HCEC 1CT (cell line): ENCODE measurements at regions not wholly inside any gene's neighbourhood (a gene's known extent, or its start where the extent isn't known, plus 50 kb on each side); places are given as distances from the start of the nearest gene placed in this dataset.
A peak's percentile ranks its signal among the peaks of the same experiment; 100 is the strongest.

Experiments used
- DNase-seq: peaks from one replicate; pipeline ENCODE4 v3.0.0-alpha.2; 2017

DNA sequence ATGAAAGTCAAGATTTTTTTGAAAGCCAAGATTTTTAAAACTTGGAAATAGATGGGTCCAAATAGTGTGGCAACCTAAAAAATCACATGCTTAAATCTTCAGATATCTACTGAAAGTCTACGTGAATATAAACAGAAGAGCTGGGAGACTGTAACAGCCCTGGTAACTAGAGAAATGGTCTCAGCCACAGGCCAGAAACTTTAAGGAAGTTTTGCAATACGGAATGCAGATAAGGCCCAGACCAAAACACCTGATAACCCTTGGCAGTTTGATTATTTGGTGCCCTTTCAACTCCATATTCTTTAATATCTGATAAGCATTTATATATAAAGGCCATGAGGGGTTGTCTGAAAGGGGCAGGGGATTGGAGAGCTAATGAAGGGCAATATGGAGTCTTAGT lies 537.3 kb upstream of the TGFBR2 start:
- DNase-seq: no peak

DNA sequence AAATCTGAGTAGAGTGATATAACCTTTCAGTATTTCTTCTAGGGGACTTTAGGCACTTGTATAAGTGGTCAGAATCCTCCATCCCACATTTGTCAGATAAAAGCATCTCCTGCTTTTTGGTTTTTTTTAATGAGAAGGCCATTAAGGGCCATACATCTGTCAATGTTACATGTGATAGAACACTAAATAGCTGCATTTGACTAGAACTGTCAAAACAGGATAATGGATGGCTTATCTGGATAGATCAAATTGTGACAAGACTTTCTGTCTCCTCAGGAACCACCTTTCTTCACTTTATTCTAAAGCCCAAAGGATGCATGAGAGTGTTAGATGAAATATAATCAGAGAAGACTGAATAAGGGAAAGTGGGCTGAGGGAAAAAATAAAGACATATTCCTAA lies 533.4 kb upstream of the TGFBR2 start:
- DNase-seq: no peak

DNA sequence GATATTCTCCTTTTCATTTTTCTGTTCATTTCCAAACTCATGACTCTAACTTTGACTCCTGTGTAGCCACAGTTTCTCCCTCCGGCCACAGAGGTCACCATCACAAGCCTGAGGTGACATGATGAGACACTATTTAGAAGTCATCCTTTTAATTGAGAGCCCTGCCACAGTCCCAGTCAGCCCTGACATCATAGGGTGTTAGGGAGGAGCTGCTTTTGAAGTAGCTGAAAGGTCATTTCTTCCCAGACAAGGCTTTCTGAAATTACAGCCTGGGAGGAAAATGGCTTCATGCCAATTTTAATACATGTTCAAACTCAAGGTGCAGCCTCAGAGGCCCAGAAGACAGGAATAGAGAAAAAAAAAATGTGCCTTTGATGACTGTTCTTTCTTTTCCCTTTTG lies 532.8 kb upstream of the TGFBR2 start:
- DNase-seq: no peak

DNA sequence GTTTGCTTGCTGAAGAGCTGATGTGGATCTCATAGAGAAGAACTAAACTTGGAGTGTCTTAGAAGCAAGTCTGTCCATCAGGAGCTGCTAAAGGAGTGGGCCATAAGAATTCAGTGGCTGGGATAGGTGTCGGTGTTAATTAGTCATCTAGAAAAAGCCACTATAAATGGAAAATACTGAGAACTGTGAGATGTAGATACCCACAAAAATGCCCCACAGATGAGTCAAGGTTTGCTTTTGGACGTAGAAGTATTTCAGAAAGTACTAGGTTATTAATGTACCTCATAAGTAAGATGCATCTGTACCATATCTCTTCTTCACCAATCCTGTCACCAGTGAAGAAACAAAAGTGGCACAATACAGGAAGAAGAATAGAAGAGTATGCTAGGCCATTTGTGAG lies 530.9 kb upstream of the TGFBR2 start:
- DNase-seq: no peak

DNA sequence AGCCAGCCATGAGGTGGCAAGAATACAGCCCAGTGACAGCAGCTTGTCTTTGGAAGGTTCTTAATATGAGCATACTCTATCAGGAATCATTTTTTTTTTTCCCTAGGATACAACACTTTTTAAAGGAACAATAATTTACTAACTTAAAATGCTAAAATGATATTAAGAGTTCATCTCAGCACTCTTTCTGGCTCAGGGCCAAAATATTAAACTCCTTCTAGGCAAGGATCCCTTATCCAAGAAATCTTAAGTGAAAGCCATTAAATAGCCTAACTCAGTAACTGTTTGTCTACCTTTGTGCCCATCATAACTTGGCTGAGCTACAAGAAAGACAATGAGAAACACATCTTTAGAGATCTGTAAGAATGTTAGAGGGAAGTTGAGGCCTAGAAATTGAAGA lies 529.5 kb upstream of the TGFBR2 start:
- DNase-seq: no peak

DNA sequence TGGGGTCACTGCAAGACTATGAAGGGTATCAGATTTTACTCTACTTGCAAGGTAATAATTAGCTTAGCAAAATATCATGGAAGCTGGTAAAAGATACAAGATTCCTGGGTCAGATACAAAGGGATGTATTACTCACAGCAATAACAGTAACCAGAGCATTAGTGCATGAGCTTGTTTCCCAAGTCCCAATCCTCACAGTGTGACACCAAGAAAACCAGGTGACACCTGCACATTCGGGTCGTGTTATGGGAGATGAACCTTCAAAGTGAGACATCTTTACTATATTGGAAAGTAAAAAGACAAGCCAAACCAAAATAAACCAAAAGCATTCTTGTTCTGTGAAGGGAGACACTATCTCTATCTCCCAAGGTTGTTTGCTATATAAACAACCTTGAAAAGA lies 528.7 kb upstream of the TGFBR2 start:
- no peak for DNase-seq

DNA sequence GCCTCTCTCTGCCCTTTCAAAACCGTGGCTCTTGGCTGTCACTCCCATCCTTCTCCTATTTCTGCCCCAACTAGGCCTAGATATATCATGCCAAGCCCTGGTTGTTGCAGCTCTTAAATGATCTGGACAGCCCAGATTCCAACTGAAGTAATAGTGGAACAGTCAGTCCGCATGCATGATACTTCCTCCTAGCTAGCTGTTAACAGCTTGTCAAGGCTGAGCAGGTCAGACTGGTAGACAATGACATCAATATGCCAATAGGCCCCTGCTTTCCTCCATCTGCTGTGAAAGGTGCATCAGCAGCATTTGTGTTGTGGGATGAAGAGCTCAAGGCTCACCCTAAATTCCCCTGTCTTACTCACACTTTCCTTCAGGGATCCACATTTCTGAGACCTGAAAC lies 527.7 kb upstream of the TGFBR2 start:
- no peak for DNase-seq

DNA sequence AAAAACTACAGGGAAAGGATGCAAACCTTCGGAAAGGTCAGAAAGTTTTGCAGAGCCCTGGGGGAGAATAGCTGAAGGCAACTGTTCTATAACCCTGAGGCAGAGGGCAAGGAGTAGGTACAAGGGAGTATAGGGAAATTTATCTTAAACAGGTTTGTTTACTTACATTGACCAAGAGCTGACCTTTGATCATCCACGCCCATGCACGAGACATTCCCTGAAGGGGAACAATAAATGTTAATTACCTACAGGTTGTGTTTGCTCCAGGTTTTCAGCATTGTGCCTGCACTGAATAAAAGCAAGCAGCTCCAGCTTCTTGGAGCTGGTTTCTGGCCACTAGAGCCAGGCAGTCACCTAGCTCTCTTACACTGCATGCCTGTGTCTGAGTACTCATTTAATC lies 524.5 kb upstream of the TGFBR2 start:
- DNase-seq: no peak

DNA sequence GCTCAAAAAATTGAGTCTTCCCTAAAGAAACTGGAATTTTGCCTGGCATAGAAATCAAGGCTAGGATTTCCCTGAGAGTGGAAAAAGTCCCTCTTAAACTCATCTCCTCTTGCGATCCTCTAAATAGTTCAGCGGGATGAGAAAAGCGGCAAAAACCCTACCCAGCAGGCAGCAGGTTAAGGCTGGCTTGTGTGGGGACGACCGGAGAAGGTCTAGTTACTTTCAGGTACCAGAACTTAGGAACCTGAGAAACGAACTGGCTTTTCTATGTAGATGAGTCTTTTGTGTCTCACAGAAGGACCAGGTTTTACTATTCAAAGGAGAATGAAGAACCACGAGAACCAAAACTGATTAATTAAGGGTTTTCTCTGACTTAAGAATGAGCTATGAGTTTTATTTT lies 523.7 kb upstream of the TGFBR2 start:
- no peak for DNase-seq

DNA sequence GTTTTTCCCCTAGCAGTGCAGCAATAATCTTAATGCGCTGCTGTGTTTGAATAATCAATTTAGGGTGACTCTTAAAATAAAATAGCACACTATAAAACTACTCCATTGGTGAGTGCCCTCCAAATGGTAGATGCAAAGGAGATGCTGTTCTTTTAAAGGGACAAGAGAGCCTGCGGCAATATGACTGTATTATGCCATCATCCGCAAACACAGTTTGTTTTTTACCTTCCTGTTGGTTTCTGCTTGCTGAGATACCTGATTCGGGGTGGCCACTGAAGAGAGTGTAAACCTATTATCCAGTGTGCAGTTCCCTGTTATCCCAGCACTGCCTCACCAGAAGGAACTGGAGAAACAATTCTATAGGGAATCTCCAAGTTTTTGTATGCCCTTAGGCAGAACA lies 523.1 kb upstream of the TGFBR2 start:
- no peak for DNase-seq

DNA sequence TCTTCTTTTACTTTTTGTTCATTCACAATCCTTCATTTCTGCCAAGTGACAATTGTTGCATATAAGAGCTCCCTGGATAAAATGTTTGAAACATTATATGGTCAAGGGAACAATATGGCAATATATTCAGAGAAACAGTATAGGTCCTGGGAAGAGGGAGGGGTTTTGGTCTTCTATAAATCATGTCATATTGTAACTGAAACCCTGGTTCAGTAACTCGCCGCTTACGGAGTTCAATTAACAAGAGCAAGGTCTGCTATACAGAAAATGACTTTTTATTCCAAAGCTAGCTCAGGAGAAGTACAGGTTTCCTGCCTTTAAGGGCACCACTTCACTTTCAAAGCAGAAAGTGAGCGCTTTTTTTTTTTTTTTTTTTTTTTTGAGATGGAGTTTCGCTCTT lies 522.1 kb upstream of the TGFBR2 start:
- no peak for DNase-seq

DNA sequence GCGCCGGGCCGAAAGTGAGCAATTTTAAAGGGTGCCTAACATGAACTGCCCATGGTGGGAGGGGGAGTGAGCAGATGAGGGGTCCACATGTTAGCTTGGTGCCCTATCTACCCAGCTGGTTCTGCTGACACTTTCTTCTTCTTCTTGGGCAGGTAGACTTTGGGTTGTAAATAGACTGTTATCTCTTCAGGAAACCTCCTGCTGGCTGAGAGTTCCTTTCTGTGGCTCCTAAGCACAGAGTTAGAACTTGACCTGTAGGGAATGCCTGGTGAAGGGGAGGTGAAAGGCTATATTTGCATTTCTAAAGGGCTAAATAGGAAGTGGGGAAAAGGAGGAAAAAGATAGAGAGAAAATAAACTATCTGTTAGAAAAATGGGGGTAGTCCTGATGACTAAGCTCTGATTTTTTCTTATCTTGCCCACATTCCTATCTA lies 521.4 kb upstream of the TGFBR2 start:
- DNase-seq: no peak

DNA sequence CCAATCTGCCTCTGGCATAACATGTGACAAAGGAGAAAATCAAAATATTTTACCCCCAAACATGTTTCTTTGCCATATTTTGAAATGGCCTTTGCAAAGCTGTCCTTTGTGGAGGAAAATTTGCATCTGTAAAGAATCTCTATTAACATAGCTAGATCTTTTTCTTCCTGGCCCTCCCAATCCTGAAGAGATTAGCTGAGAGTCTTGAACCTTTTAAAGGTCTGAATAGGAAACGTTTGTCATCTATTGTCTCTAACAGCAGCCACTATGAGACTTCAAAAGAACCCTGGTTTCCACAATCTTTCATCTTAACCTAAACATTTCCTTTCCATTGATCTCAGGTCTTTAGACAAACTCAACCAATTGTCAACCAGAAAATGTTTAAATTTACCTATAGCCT lies 520.9 kb upstream of the TGFBR2 start:
- DNase-seq: no peak

DNA sequence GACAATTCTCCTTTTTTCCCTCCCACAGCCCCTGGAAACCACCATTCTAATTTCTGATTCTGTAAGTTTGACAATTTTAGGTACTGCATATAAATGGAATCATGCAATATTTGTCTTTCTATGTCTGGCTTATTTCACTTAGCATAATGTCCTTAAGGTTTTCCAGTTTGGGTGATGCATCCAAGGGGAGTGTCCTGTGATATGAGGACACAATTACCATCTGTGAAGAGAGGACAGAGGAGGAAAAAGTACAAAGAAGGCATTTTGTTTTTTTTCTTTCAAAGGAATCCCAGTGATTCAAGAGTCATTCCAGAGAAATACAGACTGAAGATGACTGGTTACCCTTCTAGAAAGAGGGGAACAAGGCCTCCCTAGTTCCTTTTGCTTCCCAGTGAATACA lies 514.7 kb upstream of the TGFBR2 start:
- no peak for DNase-seq

DNA sequence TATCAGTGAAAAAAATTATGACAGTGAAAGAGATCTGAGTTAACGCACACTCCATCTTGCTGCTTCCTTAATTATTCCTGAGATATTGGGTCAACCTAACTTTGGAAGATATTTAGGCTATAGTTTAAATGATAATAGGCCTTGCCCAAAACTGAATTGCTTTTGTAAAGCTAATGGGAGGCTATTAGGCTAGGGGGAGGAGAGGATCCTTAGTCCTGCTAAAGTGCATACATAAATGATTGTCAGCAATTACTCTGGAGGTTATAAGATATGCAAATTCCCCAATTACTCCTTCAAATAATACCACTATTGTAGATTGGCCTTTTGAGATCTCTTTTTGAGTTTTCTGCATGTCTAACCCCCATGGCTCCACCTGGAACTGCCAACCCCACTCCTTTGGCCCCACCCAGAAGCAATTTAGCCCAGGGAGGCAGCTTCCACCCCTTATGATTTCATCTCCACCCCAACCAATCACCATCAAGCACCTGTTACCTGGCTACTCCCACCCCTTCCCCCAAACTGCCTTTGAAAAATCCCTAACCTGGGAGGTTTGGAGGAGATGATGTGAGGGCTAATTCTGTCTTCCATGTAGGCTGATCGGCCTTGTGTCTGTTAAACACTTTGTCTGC lies 509.3 kb upstream of the TGFBR2 start:
- DNase-seq: no peak

DNA sequence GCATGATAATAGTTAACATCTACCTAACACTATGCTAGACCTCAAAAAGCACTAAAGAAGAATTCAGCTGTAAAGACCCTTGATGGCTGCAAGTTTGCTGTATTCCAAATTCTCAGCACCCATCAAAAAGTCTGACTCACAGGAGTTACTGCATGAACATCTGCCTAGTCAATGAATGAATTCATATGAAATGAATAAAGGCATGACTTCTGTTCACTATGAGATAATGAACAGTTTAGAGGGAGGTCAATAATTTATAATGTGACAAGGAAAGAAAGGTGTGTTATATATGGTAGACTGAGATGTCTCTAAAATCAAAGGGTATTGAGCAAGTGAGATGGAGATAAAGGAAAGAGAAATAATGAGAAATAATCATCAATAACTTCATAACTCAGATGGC lies 508.2 kb upstream of the TGFBR2 start:
- peak; percentile 46 for DNase-seq

DNA sequence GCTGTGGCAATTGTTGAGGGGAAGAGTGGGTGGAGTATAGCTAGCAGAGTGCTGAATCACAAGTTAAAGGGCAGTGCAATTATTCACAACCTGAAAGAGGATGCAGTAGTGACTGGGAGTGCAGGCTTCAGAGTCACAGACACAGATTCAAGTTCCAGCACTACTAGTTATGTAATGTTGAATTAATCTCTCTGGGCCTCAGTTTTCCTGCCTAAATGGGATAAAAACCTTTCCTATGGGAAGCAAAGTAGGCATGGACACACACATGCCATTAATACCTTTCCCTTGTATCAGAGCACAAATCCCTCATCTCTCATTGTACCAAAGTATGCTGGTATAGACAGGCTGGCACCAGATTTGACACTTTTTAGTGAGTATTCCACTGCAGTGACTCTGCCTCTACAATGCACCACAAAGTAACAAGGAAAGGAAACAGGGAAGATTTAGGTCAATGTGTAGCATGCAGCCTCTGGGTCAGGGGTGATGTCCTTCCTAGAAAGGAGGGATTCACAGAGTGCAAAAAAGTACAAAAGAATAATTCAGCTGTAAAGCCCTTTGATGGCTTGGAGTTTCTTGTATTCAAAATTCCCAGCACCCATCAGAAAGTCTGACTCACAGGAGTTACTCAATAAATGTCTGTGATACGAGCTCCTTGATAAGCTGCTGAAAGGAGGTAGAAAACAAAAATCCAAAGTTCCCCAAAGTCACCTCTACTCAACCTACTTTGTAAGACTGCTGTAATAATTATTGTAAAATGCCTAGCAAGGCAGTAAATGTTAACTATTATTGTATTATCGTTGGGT lies 507.5 kb upstream of the TGFBR2 start:
- peak; percentile 61 for DNase-seq

DNA sequence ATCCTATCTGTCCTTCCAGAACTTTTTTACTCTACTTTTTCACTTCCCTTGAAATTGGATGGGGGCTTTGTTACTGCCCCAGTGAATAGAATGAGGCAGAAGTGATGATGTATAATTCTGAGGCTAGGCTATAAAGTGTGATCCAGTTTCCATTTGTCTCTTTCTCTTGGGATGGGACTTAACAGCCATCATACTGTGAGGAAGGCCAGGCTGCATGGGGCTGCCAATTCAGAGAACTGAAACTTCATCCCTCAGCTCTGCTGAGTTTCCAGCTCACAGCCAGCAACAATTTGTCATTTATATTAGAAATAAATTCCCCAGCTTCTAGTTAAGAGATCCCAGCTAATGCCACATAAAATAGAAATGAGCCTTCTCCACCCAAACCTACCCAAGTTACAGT lies 504.0 kb upstream of the TGFBR2 start:
- no peak for DNase-seq

DNA sequence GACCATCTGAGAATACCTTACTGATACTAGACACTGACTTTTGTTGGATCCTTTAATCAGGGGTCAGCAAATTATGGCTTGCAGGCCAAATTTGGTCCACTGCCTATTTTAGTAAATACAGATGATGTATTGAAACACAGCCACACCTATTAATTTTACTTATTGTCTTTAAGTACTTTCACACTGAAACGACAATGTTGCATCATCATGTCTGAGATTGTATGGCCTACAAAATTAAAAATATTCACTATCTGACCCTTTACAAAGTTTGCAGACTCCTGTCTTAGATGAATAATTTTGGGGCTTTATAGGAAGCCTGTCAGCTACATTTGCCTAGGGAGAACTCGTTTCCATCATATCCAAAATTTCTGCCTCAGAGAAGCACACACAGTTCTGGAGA lies 503.2 kb upstream of the TGFBR2 start:
- DNase-seq: no peak

DNA sequence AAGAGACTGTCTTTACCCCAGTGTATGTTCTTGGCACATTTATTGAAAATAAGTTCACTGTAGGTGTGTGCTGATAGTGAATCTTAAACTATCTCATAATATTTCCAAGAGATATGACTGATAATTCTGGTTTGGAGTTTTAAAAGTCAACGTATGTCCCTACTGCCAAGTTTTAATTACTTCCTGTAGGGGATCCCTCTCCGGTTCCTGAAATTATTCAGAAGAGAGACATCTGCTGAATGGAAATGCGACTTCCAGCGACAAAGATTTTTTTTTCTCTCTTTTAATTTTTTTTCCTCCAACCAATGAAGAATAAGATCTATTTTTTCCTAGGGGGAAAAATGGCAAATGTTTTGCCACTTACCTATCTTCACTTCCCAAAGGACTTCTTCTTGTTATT lies 498.9 kb upstream of the TGFBR2 start:
- no peak for DNase-seq

DNA sequence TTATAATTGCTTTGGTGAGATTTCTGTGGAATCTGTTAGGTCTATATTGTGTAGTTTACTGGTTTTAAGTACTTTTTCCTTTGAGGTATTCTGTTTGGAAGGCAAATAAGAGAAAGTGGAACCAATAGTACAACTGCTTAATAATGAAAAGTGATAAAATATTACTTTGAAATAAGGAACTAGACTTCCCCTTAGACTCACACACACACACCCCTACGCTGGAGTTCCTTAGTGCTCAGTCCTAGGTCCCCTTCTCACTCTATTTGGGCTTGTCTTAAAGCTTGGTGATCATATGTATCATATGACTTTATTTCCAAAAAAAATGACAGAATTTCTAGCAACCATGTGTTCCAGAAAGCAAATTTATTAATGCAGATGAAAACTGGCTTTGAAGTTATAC lies 494.0 kb upstream of the TGFBR2 start:
- DNase-seq: no peak

DNA sequence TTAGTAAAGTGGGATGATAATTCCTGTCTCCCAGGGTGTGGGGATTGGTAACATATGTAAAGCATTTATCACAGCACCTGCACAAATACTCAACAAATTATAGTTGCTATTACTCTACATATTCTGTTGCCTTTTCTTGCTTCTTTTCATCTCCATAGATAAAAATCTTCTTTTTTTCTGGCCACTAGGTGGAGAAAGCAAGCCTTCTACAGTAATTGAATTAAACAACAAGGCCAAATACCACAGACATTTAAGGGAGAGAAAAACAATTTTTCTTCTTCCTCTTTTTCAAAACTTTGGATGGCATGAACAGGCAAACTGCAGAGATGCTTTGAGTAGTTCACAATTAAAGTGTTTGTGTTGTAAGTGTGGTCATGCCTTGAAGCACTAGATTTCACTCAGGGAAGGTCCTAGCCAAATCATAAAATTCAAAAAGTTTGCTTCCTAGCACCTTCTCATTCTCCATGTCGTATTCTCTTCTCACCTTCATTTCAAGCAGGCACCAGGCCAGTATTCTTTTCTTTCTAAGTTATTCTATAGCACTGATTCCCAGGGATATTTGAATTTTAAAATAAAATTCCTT lies 493.4 kb upstream of the TGFBR2 start:
- peak; percentile 54 for DNase-seq

DNA sequence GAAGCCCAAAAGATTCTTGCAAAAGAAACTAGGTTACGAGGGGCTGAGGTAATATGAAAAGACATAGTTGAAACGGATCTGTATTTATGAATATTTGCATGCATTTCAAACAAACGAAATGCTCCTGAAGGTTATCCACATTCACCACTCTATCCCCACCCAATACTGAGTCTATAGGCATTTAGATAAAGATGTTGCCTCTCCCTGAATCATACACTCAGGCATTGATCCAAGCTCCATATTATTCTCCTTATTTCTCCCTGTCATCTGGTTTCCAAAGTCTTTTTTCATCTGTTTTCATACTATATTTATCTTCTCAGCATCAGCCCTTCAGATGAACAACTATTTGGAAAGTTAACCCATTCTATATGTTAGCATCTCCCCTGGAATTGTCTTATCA lies 492.5 kb upstream of the TGFBR2 start:
- DNase-seq: no peak

DNA sequence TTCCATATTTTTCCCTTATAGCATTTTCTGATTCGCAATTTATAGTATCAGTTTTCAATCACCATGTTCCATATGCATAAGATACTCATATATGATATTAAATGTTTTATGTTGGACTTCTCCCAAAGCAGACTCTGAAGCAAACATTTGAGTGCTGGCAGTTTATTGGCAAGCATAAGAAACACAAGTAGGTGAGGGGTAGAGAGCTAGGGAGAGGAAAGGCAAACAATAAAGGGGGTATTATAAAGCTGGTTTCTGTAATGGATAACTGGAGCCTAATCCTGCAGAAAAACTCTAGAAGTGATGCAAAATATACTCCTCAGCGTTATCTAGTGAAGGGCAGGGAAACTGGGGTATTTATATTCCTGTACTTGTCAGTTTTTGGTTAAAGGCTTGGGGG lies 491.5 kb upstream of the TGFBR2 start:
- no peak for DNase-seq

DNA sequence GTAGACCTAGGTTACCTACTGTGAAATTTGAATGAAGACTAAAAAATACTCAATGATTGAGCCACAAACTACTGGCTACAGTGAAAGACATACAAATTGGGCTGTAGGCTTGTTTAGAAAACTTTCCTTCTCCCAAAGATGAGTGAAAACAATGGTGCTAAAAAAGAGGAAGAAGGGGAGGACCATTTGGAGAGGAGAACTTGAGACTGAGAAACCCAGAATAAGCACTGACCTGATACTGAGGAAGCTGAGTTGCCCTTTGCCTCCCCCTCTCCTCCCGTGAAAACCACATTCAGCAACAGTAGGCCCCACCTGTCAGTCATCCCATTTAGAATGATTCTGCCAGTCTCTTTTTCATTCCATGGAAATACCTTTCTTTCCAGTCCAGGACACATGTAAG lies 484.0 kb upstream of the TGFBR2 start:
- no peak for DNase-seq
